MCF 10A (cell line): ENCODE measurements at regions not wholly inside any gene's neighbourhood (a gene's known extent, or its start where the extent isn't known, plus 50 kb on each side); places are given as distances from the start of the nearest gene placed in this dataset.
"Not testable (repeated sequence)": the region's sequence is repeated elsewhere in the genome, so short reads cannot be mapped to it uniquely, and the experiment has no call there.

Experiments used
- BruUV-seq: library from RNA; stranded (reverse); fragments of 400-500 nt; replicated peaks from 2 replicates; lab custom pipeline; 2021; lab: Mats Ljungman, UMichigan
- CTCF ChIA-PET: fragments of 300-600 bp; sonication (Branson Sonifier 250); formaldehyde crosslinking; extraction: SDS; loops from one replicate; lab custom pipeline; 2021; ENCODE audit warnings: antibody characterized with exemption, inconsistent platforms; lab: Yijun Ruan, JAX
- POLR2A ChIA-PET: fragments of 300-600, 350-650 bp; sonication (Branson Sonifier 250); formaldehyde crosslinking; extraction: SDS; loops from one replicate; lab custom pipeline; 2020; ENCODE audit warnings: antibody characterized with exemption, inconsistent platforms; lab: Yijun Ruan, JAX
- DNase-seq: peaks from one replicate; pipeline ENCODE4 v3.0.0-alpha.2; 2018; ENCODE audit not compliant: unreplicated experiment
- H3K27ac Mint-ChIP-seq: one replicate; pipeline ENCODE4 v1.8.0; 2022; ENCODE audit warnings: mild to moderate bottlenecking, low read depth, mixed read lengths; ENCODE audit not compliant: unreplicated experiment
- H3K27me3 Mint-ChIP-seq: one replicate; pipeline ENCODE4 v1.8.0; 2022; ENCODE audit warnings: mixed read lengths; ENCODE audit not compliant: insufficient read depth, unreplicated experiment
- H3K36me3 Mint-ChIP-seq: one replicate; pipeline ENCODE4 v1.8.0; 2022; ENCODE audit warnings: mild to moderate bottlenecking, moderate library complexity, mixed read lengths; ENCODE audit not compliant: insufficient read depth, unreplicated experiment
- H3K4me1 Mint-ChIP-seq: one replicate; pipeline ENCODE4 v1.8.0; 2022; ENCODE audit warnings: mixed read lengths; ENCODE audit not compliant: insufficient read depth, unreplicated experiment
- H3K4me3 Mint-ChIP-seq: one replicate; pipeline ENCODE4 v1.8.0; 2022; ENCODE audit warnings: mild to moderate bottlenecking, moderate library complexity, mixed read lengths; ENCODE audit not compliant: unreplicated experiment
- H3K9me3 Mint-ChIP-seq: one replicate; pipeline ENCODE4 v1.8.0; 2022; ENCODE audit warnings: mixed read lengths; ENCODE audit not compliant: unreplicated experiment
- intact Hi-C: fragments of 100-400 bp; cut with micrococcal nuclease; formaldehyde crosslinking; loops from 2 replicates; pipeline ENCODE4 v1.14.1; 2022

DNA sequence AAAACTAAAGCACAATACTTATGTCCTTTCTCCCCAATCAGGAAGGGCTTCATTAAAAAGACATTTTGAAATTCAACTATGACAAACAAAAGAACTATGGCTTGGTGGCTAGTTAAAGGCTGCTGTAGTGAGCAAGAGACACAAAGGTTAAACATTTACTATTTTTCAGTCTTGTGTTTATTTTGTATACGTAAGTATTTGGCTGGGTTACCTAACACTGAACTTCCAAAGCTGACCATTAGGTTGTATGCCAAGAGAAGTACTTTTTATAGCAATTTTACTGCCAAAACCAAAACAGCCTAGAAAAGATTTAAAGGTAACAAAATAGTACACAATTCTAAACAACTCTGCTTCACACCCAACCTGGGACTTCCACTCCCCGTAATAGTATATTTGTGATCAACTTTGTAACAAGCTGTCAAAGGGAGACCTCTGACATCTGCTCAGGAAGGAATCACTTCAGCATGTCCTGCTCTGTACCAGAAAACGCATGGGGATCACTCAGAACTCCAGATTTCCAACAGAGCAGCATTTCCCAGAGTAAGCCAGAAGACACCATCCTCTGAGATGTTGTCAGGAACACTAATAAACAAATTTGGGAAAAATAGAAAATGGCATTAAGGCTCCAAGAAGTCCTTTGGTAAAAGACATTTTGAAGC lies 69.0 kb upstream of the ZSCAN2 start:
- H3K4me3 Mint-ChIP-seq, intact Hi-C loops, CTCF ChIA-PET, H3K4me1 Mint-ChIP-seq, H3K27ac Mint-ChIP-seq, H3K9me3 Mint-ChIP-seq, BruUV-seq, POLR2A ChIA-PET, H3K27me3 Mint-ChIP-seq: not testable (repeated sequence)
- peaks cover 20% of the 10 kb centered on the region for H3K36me3 Mint-ChIP-seq
- peak; percentile 18 for DNase-seq

DNA sequence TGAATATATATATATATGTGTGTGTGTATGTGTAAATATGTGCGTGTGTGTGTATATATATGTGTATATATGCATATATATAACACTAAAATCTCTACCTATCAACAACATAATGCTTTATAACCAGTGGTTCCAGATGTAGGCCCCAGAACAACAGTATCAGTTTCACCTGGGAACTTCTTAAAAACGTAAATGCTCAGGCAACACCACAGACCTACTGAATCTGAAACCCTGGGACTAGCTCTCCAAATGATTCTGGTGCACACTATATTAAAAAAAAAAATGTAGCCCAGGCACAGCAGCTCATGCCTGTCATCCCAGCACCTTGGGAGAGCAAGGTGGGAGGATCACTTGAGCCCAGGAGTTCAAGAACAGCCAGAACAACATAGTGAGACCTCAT lies 67.1 kb upstream of the ZSCAN2 start:
- intact Hi-C loops, H3K27ac Mint-ChIP-seq, H3K4me3 Mint-ChIP-seq, H3K9me3 Mint-ChIP-seq, CTCF ChIA-PET, BruUV-seq, POLR2A ChIA-PET, H3K4me1 Mint-ChIP-seq, DNase-seq, H3K27me3 Mint-ChIP-seq: not testable (repeated sequence)
- H3K36me3 Mint-ChIP-seq: peaks cover 37% of the 10 kb centered on the region

DNA sequence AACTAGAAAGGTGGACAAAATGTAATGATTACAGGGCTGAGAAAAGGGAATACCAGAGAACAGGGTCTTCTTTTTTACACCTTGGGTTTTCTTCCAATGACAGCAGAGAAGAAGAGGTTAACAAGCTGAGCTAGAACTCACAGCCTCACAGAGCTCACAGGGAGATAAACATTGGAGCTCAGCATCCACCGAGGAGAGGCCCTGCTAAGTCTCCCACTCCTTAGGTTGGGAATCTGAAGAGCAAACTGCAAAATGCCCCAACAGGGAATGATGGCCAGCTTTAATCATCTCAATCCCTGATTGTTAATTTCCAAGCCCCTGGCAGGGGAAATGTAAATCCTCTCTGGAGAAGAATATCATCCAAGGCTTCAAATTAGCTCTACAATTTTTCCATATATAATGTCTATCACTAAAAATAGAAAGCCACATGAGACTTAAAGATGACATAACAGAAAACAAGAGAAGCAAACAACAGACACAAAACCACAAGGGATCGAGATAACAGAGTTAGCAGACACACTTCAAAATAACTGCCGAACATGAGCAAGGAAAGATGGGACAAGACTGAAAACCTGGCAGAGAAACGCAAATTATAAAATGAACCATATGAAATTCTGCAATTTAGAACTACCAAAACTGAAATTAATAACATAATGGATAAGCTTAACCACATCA lies 66.1 kb upstream of the ZSCAN2 start:
- H3K9me3 Mint-ChIP-seq, H3K4me3 Mint-ChIP-seq, BruUV-seq, CTCF ChIA-PET, intact Hi-C loops, POLR2A ChIA-PET, H3K27ac Mint-ChIP-seq, DNase-seq, H3K4me1 Mint-ChIP-seq, H3K27me3 Mint-ChIP-seq: not testable (repeated sequence)
- peaks cover 41% of the 10 kb centered on the region for H3K36me3 Mint-ChIP-seq

DNA sequence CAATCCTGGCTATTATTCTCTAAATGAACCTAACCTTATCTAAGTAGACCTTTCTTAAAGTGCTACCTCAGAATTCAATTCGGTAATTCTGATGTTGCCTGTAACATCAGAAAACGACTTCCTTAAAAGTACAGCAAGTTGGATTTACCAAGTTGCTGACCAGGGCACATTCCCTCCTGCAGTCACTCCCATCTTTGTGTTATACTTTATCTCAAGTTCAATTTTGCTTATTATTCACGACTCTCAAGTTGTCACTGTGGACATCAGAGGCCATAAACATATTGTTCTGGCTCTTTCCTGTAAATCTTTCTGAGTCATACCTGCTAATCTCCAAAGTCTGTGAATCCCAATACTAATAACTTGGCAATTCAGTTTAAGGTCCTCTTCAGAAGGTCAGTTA lies 64.6 kb upstream of the ZSCAN2 start:
- H3K4me3 Mint-ChIP-seq, H3K27ac Mint-ChIP-seq, H3K27me3 Mint-ChIP-seq, CTCF ChIA-PET, POLR2A ChIA-PET, H3K9me3 Mint-ChIP-seq, BruUV-seq, H3K4me1 Mint-ChIP-seq, DNase-seq, intact Hi-C loops: not testable (repeated sequence)
- peaks cover 43% of the 10 kb centered on the region for H3K36me3 Mint-ChIP-seq

DNA sequence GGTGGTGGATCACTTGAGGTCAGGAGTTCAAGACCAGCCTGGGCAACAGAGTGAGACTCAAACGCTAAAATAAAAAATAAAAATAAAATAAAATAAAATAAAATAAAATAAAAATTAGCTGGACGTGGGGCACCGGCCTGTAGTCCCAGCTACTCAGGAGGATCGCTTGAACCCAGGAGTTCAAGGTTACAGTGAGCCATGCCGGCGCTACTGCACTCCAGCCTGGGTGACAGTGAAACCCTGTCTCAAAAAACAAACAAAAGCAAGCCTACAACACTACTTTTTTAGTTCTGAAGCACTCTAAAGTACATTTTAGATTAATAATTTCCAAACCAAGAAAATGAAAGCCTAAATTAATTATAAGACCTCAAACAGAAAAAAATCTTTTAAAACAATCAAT lies 56.2 kb upstream of the ZSCAN2 start:
- H3K4me3 Mint-ChIP-seq, H3K27ac Mint-ChIP-seq, CTCF ChIA-PET, BruUV-seq, DNase-seq, POLR2A ChIA-PET, intact Hi-C loops, H3K27me3 Mint-ChIP-seq, H3K4me1 Mint-ChIP-seq, H3K9me3 Mint-ChIP-seq: not testable (repeated sequence)
- peaks cover 30% of the 10 kb centered on the region for H3K36me3 Mint-ChIP-seq

DNA sequence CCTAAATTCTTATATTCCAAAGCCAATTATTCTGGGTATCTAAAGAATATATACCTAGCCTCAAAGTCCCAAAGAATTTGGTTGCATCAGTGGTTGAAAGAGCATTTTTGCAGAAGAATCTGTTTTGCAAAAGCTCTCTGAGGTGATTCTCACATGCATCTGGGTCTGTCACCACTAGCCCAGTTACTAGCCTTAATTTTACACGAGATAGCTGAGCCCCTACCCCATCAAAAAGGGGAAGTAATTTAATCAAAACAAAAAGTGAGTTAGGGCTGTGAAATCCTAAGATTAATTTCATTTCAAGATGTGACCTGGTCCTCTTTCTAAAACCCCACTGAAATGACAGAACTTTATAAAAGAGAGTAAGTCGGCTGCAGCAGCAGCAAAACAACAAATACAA lies 53.7 kb upstream of the ZSCAN2 start:
- DNase-seq, H3K27ac Mint-ChIP-seq, H3K27me3 Mint-ChIP-seq, H3K4me1 Mint-ChIP-seq, BruUV-seq, POLR2A ChIA-PET, H3K9me3 Mint-ChIP-seq, intact Hi-C loops, H3K4me3 Mint-ChIP-seq: not testable (repeated sequence)
- CTCF ChIA-PET: interaction anchor here (0.7 kb wide), 1 partner anchor 743 kb away, joined by 3 read pairs; no protein-coding TSS in a partner anchor
- H3K36me3 Mint-ChIP-seq: peaks cover 18% of the 10 kb centered on the region

DNA sequence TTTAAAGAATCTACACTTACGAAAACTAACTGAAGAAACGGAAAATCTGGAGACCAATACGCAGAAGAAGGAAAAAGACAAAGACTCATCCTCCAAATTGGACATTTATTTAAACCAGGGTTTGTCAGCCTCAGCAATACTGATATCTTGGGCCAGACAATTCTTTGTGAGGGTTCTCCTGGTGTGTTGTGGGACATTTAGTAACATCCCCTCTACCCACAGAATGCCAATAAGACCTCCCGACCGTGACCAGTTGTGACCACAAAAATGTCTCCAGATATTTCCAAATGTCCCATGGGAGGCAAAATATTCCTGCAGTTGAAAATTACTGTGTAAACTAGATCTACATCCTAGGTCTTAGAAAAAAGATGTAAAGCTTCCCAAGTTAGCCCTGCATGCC lies 50.3 kb upstream of the ZSCAN2 start:
- POLR2A ChIA-PET, H3K9me3 Mint-ChIP-seq, H3K4me3 Mint-ChIP-seq, DNase-seq, H3K27me3 Mint-ChIP-seq, H3K27ac Mint-ChIP-seq, CTCF ChIA-PET, H3K4me1 Mint-ChIP-seq, BruUV-seq, intact Hi-C loops: not testable (repeated sequence)
- H3K36me3 Mint-ChIP-seq: peaks cover 14% of the 10 kb centered on the region
